ENCODE measurements at regions not wholly inside any gene's neighbourhood (a gene's known extent, or its start where the extent isn't known, plus 50 kb on each side); places are given as distances from the start of the nearest gene placed in this dataset.

GRCh38 chr18:28581521-28582071, 404.7 kb upstream of the CDH2 start:
- DNase-seq (ENCODE audit: extremely low spot score, unreplicated experiment), result no peak
- no peak overlapping the region for H3K4me3 Mint-ChIP-seq
- no peaks in the 10 kb centered on the region for H3K27me3 Mint-ChIP-seq
- H3K4me1 Mint-ChIP-seq (ENCODE audit: unreplicated experiment), result peaks cover 12% of the 10 kb centered on the region
- no peaks in the 10 kb centered on the region for H3K9me3 Mint-ChIP-seq
- H3K36me3 Mint-ChIP-seq, result no peaks in the 10 kb centered on the region
- H3K27ac Mint-ChIP-seq, result no peak overlapping the region
- TF ChIP-seq CTCF (conservative IDR thresholded peaks at IDR 0.05), result no peak

- Mint-ChIP-seq H3K27me3 (no peaks in the 10 kb centered on the region), H3K9me3 (no peaks in the 10 kb centered on the region), H3K36me3 (no peaks in the 10 kb centered on the region), H3K4me3 (no peak overlapping the region), H3K4me1 (ENCODE audit: unreplicated experiment) (peaks cover 5% of the 10 kb centered on the region), H3K27ac (no peak overlapping the region)
- no peak for TF ChIP-seq CTCF (conservative IDR thresholded peaks at IDR 0.05)
- no peak for DNase-seq (ENCODE audit: extremely low spot score, unreplicated experiment)
These were observed 400.0 kb upstream of the CDH2 start for GRCh38 chr18:28576941-28577340.

- H3K4me3 Mint-ChIP-seq, result no peak overlapping the region
- H3K27ac Mint-ChIP-seq, result no peak overlapping the region
- H3K27me3 Mint-ChIP-seq, result no peaks in the 10 kb centered on the region
- H3K9me3 Mint-ChIP-seq, result no peaks in the 10 kb centered on the region
- H3K4me1 Mint-ChIP-seq (ENCODE audit: unreplicated experiment), result no peaks in the 10 kb centered on the region
- H3K36me3 Mint-ChIP-seq, result no peaks in the 10 kb centered on the region
- TF ChIP-seq CTCF (conservative IDR thresholded peaks at IDR 0.05), result no peak
- DNase-seq (ENCODE audit: extremely low spot score, unreplicated experiment), result no peak
These were observed 398.2 kb upstream of the CDH2 start for GRCh38 chr18:28575123-28575522.

- Mint-ChIP-seq H3K4me3 (no peak overlapping the region), H3K27me3 (no peaks in the 10 kb centered on the region), H3K9me3 (no peaks in the 10 kb centered on the region), H3K27ac (no peak overlapping the region), H3K4me1 (ENCODE audit: unreplicated experiment) (no peaks in the 10 kb centered on the region), H3K36me3 (no peaks in the 10 kb centered on the region)
- TF ChIP-seq CTCF (conservative IDR thresholded peaks at IDR 0.05), result no peak
- no peak for DNase-seq (ENCODE audit: extremely low spot score, unreplicated experiment)
These were observed 397.2 kb upstream of the CDH2 start for GRCh38 chr18:28574175-28574574.

GRCh38 chr18:28571929-28572328, 395.0 kb upstream of the CDH2 start:
- DNase-seq (ENCODE audit: extremely low spot score, unreplicated experiment), result no peak
- H3K27me3 Mint-ChIP-seq, result no peaks in the 10 kb centered on the region
- no peaks in the 10 kb centered on the region for H3K36me3 Mint-ChIP-seq
- no peak overlapping the region for H3K27ac Mint-ChIP-seq
- H3K9me3 Mint-ChIP-seq, result no peaks in the 10 kb centered on the region
- no peak overlapping the region for H3K4me3 Mint-ChIP-seq
- TF ChIP-seq CTCF (conservative IDR thresholded peaks at IDR 0.05), result no peak
- no peaks in the 10 kb centered on the region for H3K4me1 Mint-ChIP-seq (ENCODE audit: unreplicated experiment)

- no peaks in the 10 kb centered on the region for H3K27me3 Mint-ChIP-seq
- no peak overlapping the region for H3K4me3 Mint-ChIP-seq
- no peak for DNase-seq (ENCODE audit: extremely low spot score, unreplicated experiment)
- TF ChIP-seq CTCF (conservative IDR thresholded peaks at IDR 0.05), result no peak
- H3K4me1 Mint-ChIP-seq (ENCODE audit: unreplicated experiment), result no peaks in the 10 kb centered on the region
- no peak overlapping the region for H3K27ac Mint-ChIP-seq
- no peaks in the 10 kb centered on the region for H3K9me3 Mint-ChIP-seq
- H3K36me3 Mint-ChIP-seq, result no peaks in the 10 kb centered on the region
These were observed 383.4 kb upstream of the CDH2 start for GRCh38 chr18:28560331-28560730.
